H1 (cell line): ENCODE measurements at regions not wholly inside any gene's neighbourhood (a gene's known extent, or its start where the extent isn't known, plus 50 kb on each side); places are given as distances from the start of the nearest gene placed in this dataset.
"Not testable (repeated sequence)": the region's sequence is repeated elsewhere in the genome, so short reads cannot be mapped to it uniquely, and the experiment has no call there.

Experiments
- CTCF ChIA-PET: fragments of 300-600 bp; sonication (Branson Sonifier 250); formaldehyde crosslinking; loops from one replicate; lab custom pipeline; 2021; ENCODE audit not compliant: partially characterized antibody; lab: Charles Lee
- POLR2A ChIA-PET: fragments of 300-600 bp; sonication (Branson Sonifier 250); formaldehyde crosslinking; loops from one replicate; lab custom pipeline; 2021; ENCODE audit warnings: inconsistent platforms; ENCODE audit not compliant: partially characterized antibody; lab: Charles Lee
- DNase-seq, 2 experiments: peaks; one replicate each; pipeline versions ENCODE4 v3.0.0 to v3.0.0-alpha.2; 2010 to 2022; ENCODE audit warnings: low spot score in 2 of 2, low read depth in 1 of 2, mixed read lengths in 1 of 2
- FAIRE-seq: peaks from 2 replicates; lab custom pipeline; 2011; peaks lifted over from hg19 to GRCh38; lab: Jason Lieb, UNC
- H2AFZ ChIP-seq: 2 replicates; pipeline ENCODE4 v1.8.1; 2012; ENCODE audit warnings: low read length, inconsistent platforms
- H2AK5ac ChIP-seq: 2 replicates; pipeline ENCODE4 v1.6.1; 2013; ENCODE audit warnings: low read depth, low read length
- H2BK120ac ChIP-seq: replicated peaks from 2 replicates; pipeline ENCODE3; 2013; ENCODE audit warnings: low read depth, low read length, inconsistent platforms
- H2BK12ac ChIP-seq: 2 replicates; pipeline ENCODE4 v1.6.1; 2013; ENCODE audit warnings: low read depth, low read length
- H2BK15ac ChIP-seq: 2 replicates; pipeline ENCODE4 v1.6.1; 2013; ENCODE audit warnings: low read length
- H2BK20ac ChIP-seq: 2 replicates; pipeline ENCODE4 v1.6.1; 2013; ENCODE audit warnings: low read length
- H2BK5ac ChIP-seq: 2 replicates; pipeline ENCODE4 v1.6.1; 2013; ENCODE audit warnings: low read depth, low read length
- H3K14ac ChIP-seq: 2 replicates; pipeline ENCODE4 v1.6.1; 2013; ENCODE audit warnings: inconsistent platforms; ENCODE audit not compliant: insufficient read length
- H3K18ac ChIP-seq: 2 replicates; pipeline ENCODE4 v1.6.1; 2013; ENCODE audit warnings: low read length; ENCODE audit errors: extremely low read depth
- H3K23ac ChIP-seq: 2 replicates; pipeline ENCODE4 v1.6.1; 2013; ENCODE audit warnings: inconsistent platforms; ENCODE audit not compliant: insufficient read length
- H3K23me2 ChIP-seq: 2 replicates; pipeline ENCODE4 v1.6.1; 2013; ENCODE audit warnings: low read depth, low read length
- H3K27ac ChIP-seq: 2 replicates; pipeline ENCODE4 v1.6.1; 2011; ENCODE audit warnings: low read depth, low read length, inconsistent platforms
- H3K27me3 ChIP-seq, 4 experiments: replicated peaks in 1 of 4; 1 replicate in 1 of 4; 2 replicates in 3 of 4; pipeline versions ENCODE4 v1.6.1 to v1.8.1; 2011 to 2013; ENCODE audit warnings: low read length in 3 of 4, mild to moderate bottlenecking in 3 of 4, inconsistent platforms in 2 of 4, mixed read lengths in 2 of 4, moderate library complexity in 1 of 4; ENCODE audit not compliant: control insufficient read depth in 3 of 4, insufficient read depth in 3 of 4; ENCODE audit errors: extremely low read depth in 1 of 4
- H3K36me3 ChIP-seq, 4 experiments: 2 replicates each; pipeline versions ENCODE4 v1.6.1 to v1.8.1; 2011 to 2013; ENCODE audit warnings: mild to moderate bottlenecking in 4 of 4, low read length in 3 of 4, moderate library complexity in 2 of 4, control low read depth in 1 of 4, inconsistent platforms in 1 of 4; ENCODE audit not compliant: insufficient read depth in 4 of 4, control insufficient read depth in 2 of 4
- H3K4ac ChIP-seq: replicated peaks from 2 replicates; pipeline ENCODE3; 2013; ENCODE audit warnings: low read length, low read depth, mixed read lengths, inconsistent platforms; ENCODE audit not compliant: insufficient read length
- H3K4me1 ChIP-seq, 4 experiments: replicated peaks in 1 of 4; 1 replicate in 1 of 4; 2 replicates in 3 of 4; pipeline versions ENCODE4 v1.6.1 to v1.8.1; 2011 to 2013; ENCODE audit warnings: low read length in 3 of 4, inconsistent platforms in 2 of 4, mixed read lengths in 1 of 4; ENCODE audit not compliant: insufficient read depth in 4 of 4, control insufficient read depth in 3 of 4
- H3K4me2 ChIP-seq, 2 experiments: 2 replicates each; pipeline versions ENCODE4 v1.6.1 to v1.8.1; 2011 to 2013; ENCODE audit warnings: low read depth in 2 of 2, low read length in 2 of 2, control low read depth in 1 of 2, inconsistent platforms in 1 of 2, mild to moderate bottlenecking in 1 of 2; ENCODE audit not compliant: insufficient read depth in 1 of 2
- H3K4me3 ChIP-seq, 4 experiments: fragments of 200-600, 300-600 bp in 1 of 4; sonication (generic), shearing (Covaris generic), sonication (Bioruptor Twin) in 1 of 4; 2 replicates each; pipeline versions ENCODE4 v1.5.1 to v1.8.1; 2011 to 2016; ENCODE audit warnings: low read length in 4 of 4, low read depth in 3 of 4, control low read depth in 2 of 4, inconsistent platforms in 2 of 4, mild to moderate bottlenecking in 2 of 4, mixed read lengths in 1 of 4, moderate library complexity in 1 of 4; ENCODE audit not compliant: insufficient read depth in 2 of 4; ENCODE audit errors: extremely low read depth in 1 of 4
- H3K56ac ChIP-seq: replicated peaks from 2 replicates; pipeline ENCODE3; 2013; ENCODE audit warnings: low read depth, mild to moderate bottlenecking, mixed read lengths, low read length, inconsistent platforms; ENCODE audit not compliant: insufficient read length
- H3K79me1 ChIP-seq: 2 replicates; pipeline ENCODE4 v1.6.1; 2013; ENCODE audit warnings: low read depth, low read length, control low read depth
- H3K79me2 ChIP-seq, 2 experiments: 2 replicates each; pipeline versions ENCODE4 v1.6.1 to v1.8.1; 2012 to 2013; ENCODE audit warnings: low read length in 2 of 2, mild to moderate bottlenecking in 2 of 2, inconsistent platforms in 1 of 2; ENCODE audit not compliant: insufficient read depth in 2 of 2, control insufficient read depth in 1 of 2
- H3K9ac ChIP-seq, 4 experiments: replicated peaks in 1 of 4; 1 replicate in 1 of 4; 2 replicates in 3 of 4; pipeline versions ENCODE4 v1.6.1 to v1.8.1; 2011 to 2013; ENCODE audit warnings: low read depth in 3 of 4, low read length in 3 of 4, control low read depth in 2 of 4, mild to moderate bottlenecking in 2 of 4, moderate library complexity in 2 of 4, inconsistent platforms in 1 of 4; ENCODE audit errors: extremely low read depth in 1 of 4
- H3K9me3 ChIP-seq, 2 experiments: 2 replicates each; pipeline versions ENCODE4 v1.6.1 to v1.8.1; 2012 to 2013; ENCODE audit warnings: mild to moderate bottlenecking in 2 of 2, moderate library complexity in 2 of 2, control low read depth in 1 of 2, inconsistent platforms in 1 of 2, low read depth in 1 of 2, low read length in 1 of 2, mixed read lengths in 1 of 2; ENCODE audit not compliant: insufficient read depth in 2 of 2
- H4K20me1 ChIP-seq, 2 experiments: replicated peaks in 1 of 2; 2 replicates each; pipeline versions ENCODE3 to v1.8.1; 2011 to 2013; ENCODE audit warnings: inconsistent platforms in 2 of 2, low read length in 2 of 2, mild to moderate bottlenecking in 1 of 2; ENCODE audit not compliant: insufficient read depth in 2 of 2, control insufficient read depth in 1 of 2
- H4K5ac ChIP-seq: 2 replicates; pipeline ENCODE4 v1.6.1; 2013; ENCODE audit warnings: low read length, low read depth, mixed read lengths, inconsistent platforms; ENCODE audit not compliant: insufficient read length
- H4K8ac ChIP-seq: 2 replicates; pipeline ENCODE4 v1.8.0; 2013; ENCODE audit warnings: mild to moderate bottlenecking, moderate library complexity, low read length, inconsistent platforms; ENCODE audit not compliant: insufficient read depth; ENCODE audit errors: extremely low read depth
- H4K91ac ChIP-seq: replicated peaks from 2 replicates; pipeline ENCODE3; 2013; ENCODE audit warnings: low read length, mixed read lengths, inconsistent platforms; ENCODE audit not compliant: insufficient read length
- WGBS, 2 experiments: shearing (Covaris generic) in 1 of 2; methylation state at CpG; one replicate each; pipeline versions ENCODE4 v1.1.6 to v1.1.7; 2013 to 2015; ENCODE audit warnings: low lambda C conversion rate in 2 of 2, mixed read lengths in 2 of 2, inconsistent platforms in 1 of 2, low coverage in 1 of 2, missing lambda C conversion rate in 1 of 2; ENCODE audit not compliant: insufficient replicate concordance in 2 of 2, insufficient coverage in 1 of 2, insufficient read length in 1 of 2; ENCODE audit errors: extremely low coverage in 1 of 2, missing lambda C conversion rate in 1 of 2; 5-methylcytosine and 5-hydroxymethylcytosine counted together

- H3K14ac ChIP-seq, CTCF ChIA-PET, H4K91ac ChIP-seq, H2BK15ac ChIP-seq, H2BK5ac ChIP-seq, POLR2A ChIA-PET, H3K79me2 ChIP-seq, FAIRE-seq, H2AK5ac ChIP-seq, H2BK12ac ChIP-seq, H4K5ac ChIP-seq, H3K9ac ChIP-seq, DNase-seq, H3K4me2 ChIP-seq, H3K79me1 ChIP-seq, H2BK120ac ChIP-seq, H2BK20ac ChIP-seq, H4K8ac ChIP-seq, H3K18ac ChIP-seq, H3K4me1 ChIP-seq, H3K27me3 ChIP-seq, H3K27ac ChIP-seq, H3K4me3 ChIP-seq, H3K4ac ChIP-seq, H3K23ac ChIP-seq, H3K36me3 ChIP-seq, H2AFZ ChIP-seq, H4K20me1 ChIP-seq, H3K23me2 ChIP-seq, H3K56ac ChIP-seq: not testable (repeated sequence)
- peaks cover 4 to 55% of the 10 kb centered on the region in 2 experiments; a peak in 3 of 4 replicates for H3K9me3 ChIP-seq
- WGBS, 2 experiments, result 63% methylated on average over 5 of the region's 17 CpGs; no CpG with 5 or more reads in 1 of the 2 experiments
Measured at GRCh38 chr7:57009230-57009629, 123.0 kb downstream of the ZNF479 start.

- H2AK5ac ChIP-seq, H3K4me1 ChIP-seq, H3K79me2 ChIP-seq, H3K9ac ChIP-seq, H3K4ac ChIP-seq, H3K4me3 ChIP-seq, H3K23me2 ChIP-seq, H2BK15ac ChIP-seq, H2BK12ac ChIP-seq, H3K14ac ChIP-seq, H2BK20ac ChIP-seq, H4K91ac ChIP-seq, H3K56ac ChIP-seq, H3K4me2 ChIP-seq, H3K27me3 ChIP-seq, H2AFZ ChIP-seq, FAIRE-seq, H4K8ac ChIP-seq, H3K79me1 ChIP-seq, H4K5ac ChIP-seq, H3K23ac ChIP-seq, H3K36me3 ChIP-seq, CTCF ChIA-PET, H4K20me1 ChIP-seq, H2BK5ac ChIP-seq, DNase-seq, H3K27ac ChIP-seq, H2BK120ac ChIP-seq, H3K18ac ChIP-seq, POLR2A ChIA-PET: not testable (repeated sequence)
- peaks cover 4 to 48% of the 10 kb centered on the region in 2 experiments; a peak in 3 of 4 replicates for H3K9me3 ChIP-seq
- WGBS, 2 experiments, result 61% methylated on average over 10 of the region's 14 CpGs; no CpG with 5 or more reads in 1 of the 2 experiments
Measured at GRCh38 chr7:57005974-57006373, 126.3 kb downstream of the ZNF479 start.
